Right renal pelvis (tissue), 4 donors: ENCODE measurements at regions not wholly inside any gene's neighbourhood (a gene's known extent, or its start where the extent isn't known, plus 50 kb on each side); places are given as distances from the start of the nearest gene placed in this dataset.
"Not testable (repeated sequence)": the region's sequence is repeated elsewhere in the genome, so short reads cannot be mapped to it uniquely, and the experiment has no call there.

ENCODE experiments used
- DNase-seq, 4 donors: peaks; one replicate each; pipeline ENCODE4 v3.0.0-alpha.2; 2013; ENCODE audit warnings: low read depth in 4 of 4, low spot score in 3 of 4, missing footprints in 1 of 4

DNA sequence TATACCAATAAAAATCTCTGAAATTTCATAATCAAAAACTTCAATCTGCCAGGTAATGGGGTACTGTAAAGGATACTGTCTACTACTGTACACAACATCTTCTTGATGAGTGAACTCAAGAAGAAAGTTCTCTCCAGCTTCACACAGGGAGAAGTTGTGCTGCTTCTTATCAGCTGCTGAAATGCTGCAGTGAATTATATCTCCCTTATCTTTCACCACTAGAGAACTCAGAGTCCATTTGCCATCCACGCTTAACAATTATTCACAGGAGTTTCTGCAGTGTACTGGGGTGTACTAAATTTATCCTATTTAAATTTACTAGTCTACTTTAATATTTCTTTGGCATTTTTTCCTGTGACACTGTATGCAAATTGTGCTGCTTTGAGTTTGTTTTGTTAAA lies 384.8 kb downstream of the TFAP2B start:
- DNase-seq, result no peak

DNA sequence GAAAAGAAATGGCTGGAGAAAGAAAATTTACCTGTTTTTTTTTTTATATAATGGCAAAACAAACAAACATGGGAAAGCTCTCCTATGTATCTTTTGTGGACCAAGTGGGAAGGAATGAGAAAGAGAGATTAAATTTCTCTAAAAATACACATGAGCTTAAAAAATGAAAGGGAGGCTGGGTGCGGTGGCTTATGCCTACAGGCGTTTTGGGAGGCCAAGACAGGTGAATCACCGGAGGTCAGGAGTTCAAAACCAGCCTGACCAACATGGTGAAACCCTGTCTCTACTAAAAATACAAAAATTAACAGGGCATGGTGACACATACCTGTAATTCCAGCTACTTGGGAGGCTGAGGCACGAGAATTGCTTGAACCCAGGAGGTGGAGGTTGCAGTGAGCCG lies 388.0 kb downstream of the TFAP2B start:
- DNase-seq, result not testable (repeated sequence)

DNA sequence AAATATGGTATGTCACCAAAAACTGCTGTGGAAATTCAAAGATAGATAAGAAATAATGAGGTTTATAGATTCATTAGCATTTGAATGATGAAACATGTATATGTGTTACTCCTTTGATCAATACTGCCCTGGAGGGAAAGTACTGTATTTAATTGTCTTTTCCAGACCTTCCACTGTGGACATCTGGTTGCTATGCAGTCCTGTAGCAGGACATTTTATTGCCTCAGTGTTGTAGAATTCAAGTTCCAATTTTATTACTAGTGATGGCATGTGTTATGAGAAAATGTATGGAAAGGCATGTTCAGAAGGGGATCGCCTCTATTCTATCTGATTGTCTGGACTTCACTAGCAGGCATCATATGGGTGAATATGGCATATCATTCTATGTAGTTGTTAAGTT lies 391.0 kb downstream of the TFAP2B start:
- DNase-seq, result no peak

DNA sequence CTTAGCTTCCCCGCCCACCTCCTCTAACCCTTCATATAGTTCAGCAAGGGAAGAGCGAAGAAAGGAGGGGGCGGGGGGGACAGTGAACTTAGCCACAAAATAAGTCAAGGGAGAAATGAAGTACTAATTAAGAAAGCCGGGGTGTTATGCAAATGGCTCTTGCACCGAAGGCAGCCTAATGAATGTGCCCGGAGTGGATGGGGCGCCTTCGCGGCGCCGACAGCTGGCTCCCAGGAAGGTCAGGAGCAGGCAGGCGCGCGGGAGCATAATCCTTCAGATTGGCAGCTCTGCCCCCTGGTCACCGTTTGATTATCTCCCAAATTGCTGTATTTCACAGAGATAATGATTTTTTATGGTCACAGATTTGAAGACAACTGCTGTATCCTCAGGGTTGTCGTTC lies 395.1 kb downstream of the TFAP2B start:
- DNase-seq, result no peak

DNA sequence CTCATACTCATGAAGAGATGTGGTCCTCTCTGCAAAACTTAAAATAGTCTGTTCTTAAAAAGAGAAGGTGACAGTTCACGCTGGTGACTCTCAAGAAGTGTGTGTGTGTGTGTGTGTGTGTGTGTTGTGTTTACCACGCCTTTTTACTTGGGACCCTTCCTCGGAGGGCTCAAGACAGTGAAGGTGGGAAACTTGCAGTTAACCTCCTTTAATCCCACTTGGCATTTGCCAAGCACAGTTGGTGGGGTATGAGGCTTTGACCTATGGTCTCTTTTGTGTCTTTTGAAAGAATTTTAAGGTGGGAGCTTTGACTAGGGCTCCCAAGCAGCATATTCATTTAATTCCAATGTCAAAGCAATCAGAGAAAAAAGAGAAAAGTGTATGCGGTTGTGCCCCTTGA lies 395.8 kb downstream of the TFAP2B start:
- no peak for DNase-seq

DNA sequence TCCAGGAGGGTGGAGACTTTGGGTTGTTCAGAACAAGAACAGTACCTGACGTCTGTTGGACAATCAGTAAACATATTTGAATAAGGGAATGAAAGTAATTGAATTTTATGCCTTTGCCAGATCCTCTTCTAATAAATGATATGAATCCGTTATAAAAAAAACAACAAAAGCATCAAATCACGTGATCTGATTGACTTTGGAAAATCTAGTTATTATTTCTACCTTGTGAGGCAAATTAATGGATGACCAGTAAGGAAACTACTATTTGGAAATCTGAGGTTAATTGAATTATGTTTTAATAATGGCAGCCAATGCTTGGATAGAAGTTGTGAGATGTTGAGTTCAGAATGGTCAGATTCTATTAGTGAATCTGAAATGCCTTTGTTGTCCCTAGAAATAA lies 399.5 kb downstream of the TFAP2B start:
- no peak for DNase-seq

DNA sequence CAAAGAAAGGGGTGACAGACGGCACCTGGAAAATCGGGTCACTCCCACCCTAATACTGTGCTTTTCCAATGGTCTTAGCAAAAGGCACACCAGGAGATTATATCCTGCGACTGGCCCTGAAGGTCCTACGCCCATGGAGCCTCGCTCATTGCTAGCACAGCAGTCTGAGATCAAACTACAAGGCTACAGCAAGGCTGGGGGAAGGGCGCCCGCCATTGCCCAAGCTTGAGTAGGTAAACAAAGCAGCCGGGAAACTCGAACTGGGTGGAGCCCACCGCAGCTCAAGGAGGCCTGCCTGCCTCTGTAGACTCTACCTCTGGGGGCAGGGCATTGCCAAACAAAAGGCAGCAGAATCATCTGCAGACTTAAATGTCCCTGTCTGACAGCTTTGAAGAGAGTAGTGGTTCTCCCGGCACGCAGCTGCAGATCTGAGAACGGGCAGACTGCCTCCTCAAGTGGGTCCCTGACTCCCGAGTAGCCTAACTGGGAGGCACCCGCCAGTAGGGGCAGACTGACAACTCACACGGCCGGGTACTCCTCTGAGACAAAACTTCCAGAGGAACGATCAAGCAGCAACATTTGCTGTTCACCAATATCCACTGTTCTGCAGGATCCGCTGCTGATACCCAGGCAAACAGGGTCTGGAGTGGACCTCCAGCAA lies 406.0 kb downstream of the TFAP2B start:
- not testable (repeated sequence) for DNase-seq

DNA sequence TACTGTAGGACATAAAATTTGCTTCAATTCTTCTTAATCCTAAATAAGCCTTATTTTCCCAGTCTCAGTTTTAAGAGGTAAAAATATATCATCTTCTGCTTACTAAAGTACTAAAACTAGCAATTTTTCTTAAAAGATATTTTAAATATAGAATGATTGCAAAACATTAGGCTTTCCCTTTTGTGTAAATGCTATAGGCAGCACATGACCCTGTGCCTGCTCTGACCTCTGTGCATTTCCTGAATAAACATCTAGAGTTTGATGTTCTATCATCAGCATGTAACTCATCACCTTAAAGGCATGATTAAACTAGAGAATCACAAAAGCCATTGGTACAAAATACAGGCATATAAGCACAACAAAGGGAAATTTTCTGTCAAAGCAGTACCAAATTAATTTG lies 422.7 kb downstream of the TFAP2B start:
- DNase-seq, result no peak

DNA sequence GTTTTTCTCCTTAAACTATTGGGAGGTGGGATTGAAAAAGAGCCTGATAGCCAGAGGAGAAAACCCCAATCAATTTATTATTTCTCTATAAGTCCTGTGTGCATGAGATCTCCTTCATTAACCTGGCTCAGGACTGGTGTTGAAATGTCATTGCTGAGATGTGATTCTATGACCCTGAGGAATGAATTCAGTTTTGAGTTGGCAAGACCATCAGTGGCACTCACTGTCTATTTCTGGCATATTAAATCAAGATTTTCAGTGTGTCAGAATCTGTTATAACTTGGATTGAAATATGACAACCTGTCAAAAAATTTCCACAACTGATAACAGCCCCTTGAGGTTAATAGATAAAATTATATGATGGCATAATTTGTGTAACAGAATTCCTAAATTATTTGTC lies 431.1 kb downstream of the TFAP2B start:
- no peak for DNase-seq

DNA sequence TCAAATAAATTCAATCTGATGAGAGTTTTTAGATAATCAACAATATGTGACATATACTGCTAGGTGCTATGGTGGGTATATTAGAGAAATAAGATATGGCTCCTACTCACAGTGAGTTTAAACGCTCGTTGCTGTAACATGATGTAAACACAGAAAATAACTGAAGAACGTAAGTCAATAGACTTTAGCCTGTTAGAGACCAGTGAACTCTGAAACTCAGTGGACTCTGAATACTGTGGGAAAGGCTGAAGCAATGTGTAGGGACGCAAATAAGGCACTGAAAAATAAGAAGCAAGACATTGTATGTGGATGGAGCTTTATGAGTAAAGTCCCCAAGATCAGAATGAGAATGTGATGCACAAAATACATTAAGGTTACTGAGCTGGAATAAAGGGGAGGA lies 431.6 kb downstream of the TFAP2B start:
- DNase-seq, result no peak

DNA sequence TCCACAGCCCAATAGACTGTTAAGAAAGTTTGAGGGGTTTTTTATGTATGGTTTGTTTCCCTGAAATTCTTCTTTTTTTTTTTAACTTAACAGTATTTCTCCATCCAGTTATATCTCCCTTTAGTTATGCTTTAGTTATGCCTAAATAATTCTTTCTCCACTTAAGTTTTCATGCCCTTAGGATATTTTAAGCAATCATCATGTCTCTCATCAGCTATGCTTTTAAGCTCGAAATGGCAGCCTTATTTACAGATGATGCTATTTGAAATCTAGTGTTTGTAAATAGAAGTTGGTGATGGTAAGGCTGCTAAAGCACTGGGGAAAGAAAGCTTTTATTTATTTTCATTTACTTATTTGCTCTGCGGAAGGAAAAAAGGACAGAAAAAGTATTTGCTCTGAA lies 439.3 kb downstream of the TFAP2B start:
- no peak for DNase-seq

DNA sequence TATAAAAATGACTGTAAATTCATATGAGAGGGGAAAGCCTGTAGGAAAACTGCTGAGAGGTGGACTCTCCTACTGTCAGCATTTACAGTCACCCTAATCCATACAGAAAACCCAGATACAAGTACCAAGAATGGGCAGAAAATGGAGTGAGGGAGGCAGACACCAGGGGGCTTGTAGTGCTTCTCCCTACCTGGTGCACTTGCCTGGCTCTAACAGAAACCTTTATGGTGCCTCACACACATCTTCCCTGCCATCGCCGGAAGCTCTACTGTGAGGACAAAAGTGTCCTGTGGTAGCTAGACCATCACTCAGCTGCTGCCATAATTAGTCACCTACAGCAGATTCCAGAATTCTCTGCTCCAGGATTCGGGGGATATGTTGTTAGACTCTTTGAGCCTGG lies 441.3 kb downstream of the TFAP2B start:
- DNase-seq, result no peak

DNA sequence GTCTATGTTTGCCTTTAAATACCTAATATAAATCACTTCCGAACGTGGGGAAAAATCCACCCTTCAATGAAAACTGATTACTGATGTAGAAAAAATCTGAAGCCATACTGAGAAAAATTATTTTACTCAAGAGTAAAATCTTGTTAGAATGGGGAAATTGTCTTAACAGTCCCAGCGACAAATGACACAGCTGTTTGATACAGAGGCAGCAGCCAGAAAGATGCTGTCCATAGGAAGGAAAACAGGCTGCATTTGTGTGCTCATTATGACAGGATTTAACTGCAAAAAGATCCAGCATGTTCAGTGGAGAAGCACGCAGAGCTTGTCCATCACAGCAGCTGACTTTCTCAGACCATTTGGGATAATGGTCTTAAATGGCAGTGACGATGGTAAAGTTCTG lies 443.0 kb downstream of the TFAP2B start:
- DNase-seq, result no peak

DNA sequence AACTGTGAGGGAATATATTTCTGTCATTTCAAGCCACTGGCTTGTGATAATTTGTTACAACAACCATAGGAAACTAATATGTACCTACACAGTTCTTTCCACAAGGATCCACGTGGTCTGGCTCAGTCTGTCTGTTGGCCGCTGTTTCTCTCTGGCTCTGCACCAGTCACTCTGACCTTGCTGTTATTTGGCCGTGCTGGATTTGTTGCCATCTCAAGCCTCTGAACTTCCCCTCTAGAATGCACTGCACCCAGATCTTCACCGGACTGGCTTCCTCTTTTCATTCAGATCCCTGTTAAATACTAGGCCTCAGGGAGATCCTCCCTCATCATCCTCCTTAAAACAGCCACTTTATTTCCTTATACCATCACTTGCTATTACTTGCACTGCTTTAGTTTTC lies 446.8 kb downstream of the TFAP2B start:
- no peak for DNase-seq

DNA sequence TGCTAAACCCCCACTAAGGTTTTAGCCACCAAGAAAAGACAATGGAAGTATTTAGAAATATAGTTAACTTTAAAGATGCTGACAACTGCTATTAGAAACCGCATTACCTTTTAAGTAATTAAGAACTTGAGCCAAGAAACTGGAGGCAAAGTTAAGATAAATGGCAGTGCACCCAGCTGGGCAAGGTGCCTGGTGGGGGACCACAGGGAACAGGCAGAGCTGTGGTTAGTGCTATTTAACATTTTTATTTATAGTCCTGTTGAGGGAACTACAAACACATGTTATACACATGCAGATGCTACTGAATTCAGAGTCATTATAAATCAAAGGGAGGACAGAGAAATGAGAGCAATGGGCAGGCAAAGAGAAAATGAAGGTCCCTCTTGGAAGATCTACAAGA lies 447.9 kb downstream of the TFAP2B start:
- no peak for DNase-seq

DNA sequence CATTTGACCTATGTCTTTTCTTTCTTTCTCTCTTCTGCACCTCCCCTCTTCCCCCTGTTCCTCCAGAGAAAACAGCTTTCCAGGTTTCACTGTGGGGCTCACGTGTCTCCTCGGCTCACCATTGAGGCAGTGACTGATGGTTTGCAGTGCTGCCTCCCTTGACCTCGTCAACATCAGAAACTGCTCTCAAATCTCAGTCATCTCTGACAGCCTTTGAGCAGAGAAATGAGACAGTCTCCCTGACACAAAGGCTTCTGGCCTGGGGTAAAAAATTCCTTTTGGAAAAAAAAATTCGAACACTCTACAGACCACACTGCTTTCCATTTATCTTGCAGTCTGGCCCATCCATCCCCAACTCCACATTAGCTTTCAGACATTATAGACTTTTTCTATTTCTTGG lies 450.0 kb downstream of the TFAP2B start:
- no peak for DNase-seq

DNA sequence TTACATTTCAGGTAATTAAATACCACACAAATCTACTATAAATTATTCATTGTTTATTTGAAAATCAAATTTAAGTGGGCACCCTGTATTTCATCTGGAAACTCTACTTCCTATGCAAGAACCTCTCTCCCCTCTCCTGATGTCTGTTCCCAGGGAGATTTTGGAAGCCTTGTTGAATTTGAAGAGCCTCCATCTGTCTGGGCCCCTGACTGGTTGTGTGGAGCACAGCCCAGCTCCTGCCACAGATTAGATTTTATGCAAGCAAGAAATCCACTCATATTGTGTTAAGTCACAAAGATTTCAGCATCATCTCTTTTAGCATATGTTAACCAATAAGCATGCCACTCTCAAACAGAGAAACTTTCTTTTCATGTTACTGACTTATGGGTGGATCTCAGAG lies 451.2 kb downstream of the TFAP2B start:
- DNase-seq, result no peak

DNA sequence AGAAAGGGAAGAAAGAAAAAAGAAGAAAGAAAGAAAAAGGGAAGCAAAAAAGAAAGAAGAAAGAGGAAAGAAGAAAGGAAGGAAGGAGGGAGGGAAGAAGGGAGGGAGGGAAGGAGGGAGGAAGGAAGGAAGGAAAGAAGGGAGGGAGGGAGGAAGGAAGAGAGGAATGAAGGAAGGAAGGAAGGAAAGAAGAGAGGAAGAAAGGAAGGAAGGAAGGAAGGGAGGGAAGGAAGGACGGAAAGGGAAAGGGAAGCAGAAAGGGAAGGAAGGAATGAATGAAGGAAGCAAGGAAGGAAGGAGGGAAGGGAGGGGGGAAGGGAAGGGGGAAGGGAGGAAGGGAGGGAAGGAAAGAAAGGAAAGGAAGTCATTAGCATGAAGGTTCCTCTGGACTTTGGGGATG lies 452.9 kb downstream of the TFAP2B start:
- no peak for DNase-seq

DNA sequence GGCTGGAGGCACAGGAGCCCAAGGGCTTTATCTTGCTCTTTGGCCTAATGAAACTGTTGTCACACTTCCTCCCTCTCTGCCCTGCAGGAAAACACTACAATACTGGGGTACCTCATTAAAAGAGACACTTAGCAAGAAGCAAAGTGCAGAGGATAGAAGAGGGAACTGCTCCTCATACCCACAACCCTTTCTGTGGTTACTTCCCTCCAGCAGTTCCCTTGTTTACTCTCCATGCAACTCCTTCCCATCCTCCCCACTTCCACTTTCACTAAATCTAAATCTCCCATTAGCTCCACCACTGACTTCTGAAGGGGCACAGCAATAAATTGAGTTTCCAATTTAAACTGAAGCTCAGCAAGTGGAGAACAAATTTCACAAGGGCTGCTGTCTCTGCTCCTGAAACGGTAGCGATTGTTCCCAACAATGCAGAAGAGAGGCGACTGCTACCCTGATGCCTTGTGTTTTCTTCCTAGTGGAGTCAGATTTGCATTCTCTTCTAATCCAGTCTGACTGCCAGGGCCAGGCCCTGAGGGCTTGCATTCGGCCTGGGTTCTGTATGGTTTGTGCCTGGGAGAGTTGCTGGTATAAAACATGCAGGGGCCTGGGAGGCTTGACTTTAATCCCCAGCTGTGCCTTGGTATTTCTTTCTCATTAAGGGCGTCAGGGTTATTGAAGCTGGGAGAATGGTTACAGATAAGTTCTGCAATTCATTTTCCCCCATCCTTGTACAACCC lies 454.7 kb downstream of the TFAP2B start:
- DNase-seq, result no peak

DNA sequence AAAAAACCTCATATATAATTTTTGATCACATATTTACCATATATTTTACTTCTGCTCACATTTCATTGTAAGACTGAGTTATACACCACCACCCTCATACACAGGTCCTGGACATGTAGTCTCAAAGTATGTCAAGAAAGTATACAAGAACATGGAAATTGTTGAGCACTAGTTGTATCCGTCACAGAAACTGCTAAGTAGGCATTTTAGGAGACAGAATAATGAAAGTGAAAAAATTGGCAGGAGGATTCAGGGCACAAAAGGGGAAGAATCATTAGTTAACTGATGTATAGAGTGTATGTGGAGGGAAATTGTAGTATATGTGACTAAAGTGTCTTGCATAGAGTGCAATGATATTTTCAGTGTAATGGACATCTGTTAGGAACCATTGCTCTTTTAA lies 458.8 kb downstream of the TFAP2B start:
- DNase-seq, result no peak

DNA sequence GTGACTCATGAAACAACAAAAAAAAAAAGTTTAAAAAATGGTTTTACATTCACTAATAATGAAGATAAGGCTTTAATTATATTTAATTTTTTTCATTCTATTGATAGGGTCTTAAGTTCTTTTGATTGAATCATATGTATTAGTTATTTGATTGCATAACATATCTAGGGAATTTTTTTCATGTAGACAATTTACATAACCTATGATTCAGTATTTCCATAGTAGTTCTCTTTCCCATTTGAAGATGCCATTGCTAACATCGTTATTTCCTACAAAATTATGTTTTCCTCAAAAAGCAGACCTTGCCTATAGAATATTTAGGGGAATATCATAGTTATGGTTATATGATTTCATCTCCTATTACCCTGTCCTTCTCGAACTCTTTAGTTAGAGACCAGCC lies 463.4 kb downstream of the TFAP2B start:
- no peak for DNase-seq

DNA sequence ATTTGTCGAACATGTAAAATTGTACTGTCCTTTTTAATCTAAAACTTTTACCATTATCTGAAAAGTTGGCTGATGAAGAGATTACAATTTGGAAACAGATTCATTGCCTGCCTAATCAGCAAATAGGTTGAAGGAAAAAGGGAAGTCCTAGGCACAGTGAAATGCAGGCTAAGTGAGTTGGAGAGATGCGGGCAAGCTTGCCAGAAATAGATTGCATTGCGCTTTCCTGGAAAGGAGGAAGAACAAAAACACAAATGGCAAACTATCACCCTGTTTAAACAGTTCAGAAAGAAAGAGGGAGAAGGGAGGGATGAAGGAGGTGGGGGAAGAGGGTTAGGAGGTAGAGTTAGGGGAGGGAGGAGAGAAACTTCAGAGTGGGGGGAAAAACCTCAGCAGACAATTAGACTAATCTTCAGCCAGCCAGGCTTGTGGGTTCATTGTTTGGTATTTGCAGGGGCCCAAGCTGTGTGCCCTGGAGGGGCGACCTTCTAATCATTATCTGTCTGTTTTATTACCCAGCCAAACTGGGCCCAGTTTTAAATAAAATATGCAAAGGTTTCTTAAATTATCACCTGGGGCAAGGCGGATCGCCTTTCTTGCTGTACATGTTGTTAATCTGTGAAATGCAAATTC lies 465.2 kb downstream of the TFAP2B start:
- no peak for DNase-seq
